DND-41 (cell line): ENCODE measurements at regions not wholly inside any gene's neighbourhood (a gene's known extent, or its start where the extent isn't known, plus 50 kb on each side); places are given as distances from the start of the nearest gene placed in this dataset.
"Not testable (repeated sequence)": the region's sequence is repeated elsewhere in the genome, so short reads cannot be mapped to it uniquely, and the experiment has no call there.

Experiments used
- CTCF ChIP-seq: IDR thresholded peaks from 2 replicates; pipeline ENCODE4 v1.5.1; 2012; ENCODE audit warnings: borderline replicate concordance, low read length, moderate library complexity, mild to moderate bottlenecking; ENCODE audit not compliant: poor library complexity, severe bottlenecking; ENCODE audit errors: extremely low read depth
- EZH2 ChIP-seq: IDR thresholded peaks from 3 replicates; pipeline ENCODE4 v1.6.1; 2012; ENCODE audit warnings: borderline replicate concordance, low read depth, mild to moderate bottlenecking, moderate library complexity, low read length, inconsistent platforms; ENCODE audit not compliant: severe bottlenecking

DNA sequence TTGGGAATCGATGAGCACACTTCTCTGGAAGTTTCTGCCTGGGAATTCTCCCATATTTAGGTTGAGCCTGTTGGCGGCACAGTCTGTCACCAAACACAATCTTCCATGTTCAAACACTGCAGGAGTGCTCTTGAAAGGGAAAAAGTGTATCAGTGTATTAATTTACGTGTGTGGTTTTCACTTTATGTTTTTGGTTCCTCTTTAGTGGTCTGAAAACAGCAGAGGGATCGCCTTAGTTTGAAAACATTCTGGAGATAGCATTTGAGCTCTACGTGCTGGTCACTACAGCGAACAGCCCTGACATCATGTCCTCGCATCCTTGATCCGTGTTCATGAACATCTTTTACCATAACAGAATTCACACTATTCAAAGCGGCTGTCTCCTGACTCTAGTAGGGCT, 57.3 kb upstream of the MTLN start:
- TF ChIP-seq CTCF, EZH2: not testable (repeated sequence)
